ENCODE measurements at regions not wholly inside any gene's neighbourhood (a gene's known extent, or its start where the extent isn't known, plus 50 kb on each side); places are given as distances from the start of the nearest gene placed in this dataset.

- DNase-seq, result no peak
Measured at GRCh38 chr7:118711688-118712087, 487.2 kb downstream of the ANKRD7 start.

GRCh38 chr7:118713039-118713438, 488.5 kb downstream of the ANKRD7 start:
- DNase-seq, result no peak

DNA sequence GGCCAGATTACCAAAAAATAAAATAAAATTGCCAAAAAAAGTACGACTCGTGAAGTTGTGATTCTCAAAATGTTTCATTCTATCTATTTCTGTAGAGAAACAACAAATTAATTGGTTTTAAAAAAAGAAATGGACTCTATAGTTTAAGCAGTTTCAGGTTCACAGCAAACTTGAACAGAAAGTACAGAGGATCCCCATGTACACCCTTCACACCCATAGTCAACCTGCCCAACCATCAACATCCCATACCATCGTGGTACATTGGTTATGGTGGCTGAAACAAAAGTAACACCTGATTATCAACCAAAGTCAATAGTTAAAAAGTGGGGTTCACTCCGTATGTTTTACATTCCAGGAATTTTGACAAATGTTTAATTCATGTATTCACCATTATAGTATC, 496.1 kb downstream of the ANKRD7 start:
- no peak for DNase-seq

DNA sequence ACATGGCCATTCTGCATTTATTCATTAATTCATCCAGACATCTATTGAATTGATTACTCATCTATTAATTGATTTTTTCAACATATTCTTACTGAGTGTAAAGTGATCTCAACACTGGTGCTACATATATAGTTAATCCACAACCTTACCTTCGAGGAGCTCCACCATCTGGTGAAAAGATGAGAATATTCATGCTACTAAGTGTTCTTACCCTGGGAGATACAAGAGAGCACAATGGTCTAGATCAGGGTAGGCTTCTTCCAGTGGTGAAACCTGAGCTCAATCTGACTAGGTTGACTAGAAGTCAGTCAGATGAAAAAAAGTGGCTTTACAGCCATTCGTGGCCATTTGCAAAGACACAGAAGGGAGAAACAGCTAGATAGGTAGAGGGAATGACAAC, 507.4 kb downstream of the ANKRD7 start:
- DNase-seq, result no peak

GRCh38 chr7:118734541-118734940, 510.0 kb downstream of the ANKRD7 start:
- no peak for DNase-seq

GRCh38 chr7:118735441-118735840, 510.9 kb downstream of the ANKRD7 start:
- DNase-seq, result no peak

DNA sequence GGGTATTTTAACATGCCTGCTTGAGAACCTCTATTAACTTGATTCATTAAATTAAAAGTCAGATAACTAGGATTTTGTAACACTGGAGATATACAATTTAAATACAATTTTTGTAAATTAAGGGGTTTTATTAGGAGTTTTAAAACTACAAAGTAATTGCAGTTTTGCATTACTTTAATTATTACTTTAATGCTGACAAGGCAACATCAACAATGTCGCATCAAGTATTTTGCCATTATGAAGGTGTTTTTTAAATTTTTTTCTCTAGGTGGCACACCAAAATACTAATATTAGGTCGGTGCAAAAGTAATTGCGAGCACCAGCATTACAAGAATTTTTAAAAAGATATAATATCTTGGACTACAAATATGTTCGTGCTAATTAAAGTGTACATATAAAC, 513.4 kb downstream of the ANKRD7 start:
- no peak for DNase-seq

GRCh38 chr7:118745927-118746326, 521.4 kb downstream of the ANKRD7 start:
- DNase-seq, result no peak

DNA sequence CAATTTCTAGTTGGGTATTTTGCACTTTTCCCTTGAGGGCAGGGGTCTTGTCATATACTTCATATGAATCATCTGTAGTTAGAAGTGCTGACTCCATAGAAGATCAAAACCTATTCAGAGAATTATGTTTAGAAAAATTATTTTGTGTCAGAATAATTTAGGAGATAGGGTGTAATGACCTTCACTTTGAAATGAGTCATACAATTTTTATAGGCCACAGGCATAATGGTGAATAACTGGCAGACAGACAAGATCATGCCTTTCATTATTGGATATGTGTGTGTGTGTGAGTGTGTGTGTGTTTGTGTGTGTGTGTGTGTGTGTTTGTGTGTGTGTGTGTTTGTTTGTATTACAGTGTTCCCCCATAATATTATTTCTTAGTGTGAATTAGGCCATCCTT, 523.0 kb downstream of the ANKRD7 start:
- DNase-seq, result no peak

- no peak for DNase-seq
Measured at GRCh38 chr7:118753479-118753878, 529.0 kb downstream of the ANKRD7 start.

GRCh38 chr7:118754608-118755007, 530.1 kb downstream of the ANKRD7 start:
- DNase-seq, result no peak

DNA sequence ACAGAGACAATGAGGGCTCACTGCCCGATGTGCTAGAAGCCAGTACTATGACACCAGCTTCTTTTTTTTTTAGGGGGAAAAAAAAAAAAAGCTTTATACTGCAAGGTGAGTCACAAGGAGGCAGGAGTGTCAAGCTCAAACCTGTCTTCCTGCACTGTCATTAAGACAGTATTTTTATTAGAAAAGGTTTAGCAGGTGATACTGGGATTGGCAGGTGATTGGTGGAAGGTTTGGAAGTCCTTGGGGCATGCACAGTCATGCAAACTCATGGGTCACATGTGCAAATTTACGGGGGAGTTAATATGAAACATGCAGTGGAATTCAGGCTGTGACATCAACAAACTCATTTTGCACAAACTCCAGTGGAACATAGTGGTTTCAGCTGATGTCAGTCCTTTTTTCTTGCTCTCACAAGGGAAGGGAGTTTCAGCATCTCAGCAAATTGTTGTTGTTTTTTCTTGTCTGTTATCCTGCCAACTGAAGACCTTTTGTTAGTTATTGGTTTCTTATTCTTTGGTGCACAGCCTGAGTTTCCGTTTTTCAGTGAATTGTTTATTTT, 530.6 kb downstream of the ANKRD7 start:
- no peak for DNase-seq

- no peak for DNase-seq
Measured at GRCh38 chr7:118757066-118757465, 532.6 kb downstream of the ANKRD7 start.

- no peak for DNase-seq
Measured at GRCh38 chr7:118758582-118758981, 534.1 kb downstream of the ANKRD7 start.

DNA sequence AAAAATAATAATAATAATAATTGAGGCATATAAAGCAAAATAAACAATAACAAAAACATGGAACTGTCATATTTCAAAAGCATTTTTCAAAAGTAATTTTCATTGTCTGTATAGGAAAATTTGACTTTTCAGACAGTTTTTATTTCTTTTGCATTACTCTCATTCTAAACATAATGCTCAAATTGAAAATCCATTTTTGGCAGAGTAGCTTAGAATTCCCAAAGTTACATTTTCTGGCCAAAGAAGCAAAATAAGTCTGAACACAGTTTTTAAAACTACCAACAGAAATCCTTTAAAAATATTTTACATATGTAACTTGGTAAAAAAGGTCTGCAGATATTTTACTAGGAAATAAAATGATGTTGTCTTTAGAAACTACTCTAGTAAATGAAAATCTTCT, 535.4 kb downstream of the ANKRD7 start:
- DNase-seq, result no peak

GRCh38 chr7:118762451-118762850, 537.9 kb downstream of the ANKRD7 start:
- no peak for DNase-seq

- DNase-seq, result no peak
Measured at GRCh38 chr7:118764221-118764620, 539.7 kb downstream of the ANKRD7 start.

GRCh38 chr7:118771672-118772071, 547.2 kb downstream of the ANKRD7 start:
- DNase-seq, result no peak

DNA sequence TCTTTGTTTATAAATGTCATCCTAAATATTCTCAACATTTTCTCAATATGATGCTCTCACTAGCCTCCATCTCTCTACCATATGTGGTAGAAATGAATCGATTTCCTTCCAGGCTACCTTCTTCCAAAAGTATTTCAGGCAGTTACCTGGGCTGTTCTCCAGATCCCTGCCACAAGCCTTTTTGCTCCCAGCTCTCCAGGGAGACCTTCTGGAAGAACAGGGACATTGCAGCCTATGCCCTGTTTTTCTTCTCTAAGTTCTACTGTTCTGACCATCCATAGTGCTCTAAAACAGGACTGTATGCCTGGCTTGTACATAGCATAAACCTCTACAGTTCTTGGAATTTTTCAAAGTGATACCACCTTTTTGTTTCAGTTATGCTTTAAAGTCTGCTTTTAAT, 552.8 kb downstream of the ANKRD7 start:
- no peak for DNase-seq

DNA sequence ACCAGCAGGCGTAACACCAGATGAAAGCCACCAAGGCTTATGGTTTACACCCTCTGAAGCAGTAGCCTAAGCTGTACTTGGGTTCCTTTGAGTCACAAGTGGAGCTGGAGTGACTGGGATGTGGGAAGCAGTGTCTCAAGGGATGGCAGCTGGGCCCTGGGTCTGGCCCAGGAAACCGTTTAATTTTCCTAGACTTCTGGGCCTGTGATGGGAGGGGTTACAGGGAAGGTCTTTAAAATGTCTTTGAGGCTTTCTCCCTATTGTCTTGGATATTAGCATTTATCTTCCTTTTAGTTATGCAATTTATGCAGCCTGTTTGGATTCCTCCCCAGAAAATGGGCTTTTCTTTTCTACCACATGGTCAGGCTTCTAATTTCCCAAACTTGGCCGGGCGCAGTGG, 568.2 kb downstream of the ANKRD7 start:
- DNase-seq, result no peak

- no peak for DNase-seq
Measured at GRCh38 chr7:118793582-118793981, 569.1 kb downstream of the ANKRD7 start.

- DNase-seq, result no peak
Measured at GRCh38 chr7:118794419-118794818, 569.9 kb downstream of the ANKRD7 start.

GRCh38 chr7:118801366-118801765, 576.9 kb downstream of the ANKRD7 start:
- no peak for DNase-seq

GRCh38 chr7:118802726-118803125, 578.2 kb downstream of the ANKRD7 start:
- no peak for DNase-seq

- DNase-seq, result no peak
Measured at GRCh38 chr7:118826246-118826645, 601.7 kb downstream of the ANKRD7 start.

DNA sequence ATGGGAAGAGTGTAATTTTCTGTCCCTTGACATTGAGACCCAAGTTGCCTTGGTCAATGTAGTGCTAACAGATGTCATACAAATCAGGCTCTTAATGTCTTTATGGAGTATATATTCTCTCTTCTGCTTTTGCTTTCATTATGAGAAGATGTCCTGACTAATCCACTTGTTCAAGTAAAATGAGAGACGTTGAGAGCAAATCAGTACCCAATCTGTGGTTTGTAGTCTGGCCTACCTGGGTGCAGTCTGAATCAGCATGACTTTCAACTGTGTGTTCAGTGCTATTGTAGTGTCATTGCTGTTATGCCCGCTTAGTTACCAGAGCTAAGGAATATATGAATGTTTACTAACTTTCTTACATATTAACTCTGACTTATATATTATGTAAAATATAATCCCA, 612.4 kb downstream of the ANKRD7 start:
- DNase-seq, result no peak

All from SHP77 (cell line).